Astrocyte of the spinal cord (primary cell): ENCODE measurements at regions not wholly inside any gene's neighbourhood (a gene's known extent, or its start where the extent isn't known, plus 50 kb on each side); places are given as distances from the start of the nearest gene placed in this dataset.

Source experiments
- DNase-seq: peaks from one replicate; pipeline ENCODE4 v3.0.0; 2011; ENCODE audit warnings: low read depth, low spot score
- H3K4me3 ChIP-seq: 2 replicates; pipeline ENCODE4 v1.5.1; 2011; ENCODE audit warnings: low read depth, mild to moderate bottlenecking, low read length, moderate library complexity
- in situ Hi-C: cut with HindIII; loops from 2 replicates; pipeline ENCODE4 v1.10.0; 2017; ENCODE audit warnings: low sequenced_read_pairs
- TF ChIP-seq, protein P1 (sequence below): IDR thresholded peaks from 2 replicates; pipeline ENCODE4 v1.5.1; 2012; ENCODE audit warnings: low read depth, mild to moderate bottlenecking, low read length, inconsistent platforms

GRCh38 chr17:70668938-70669778 is 499.8 kb downstream of the KCNJ2 start:
- in situ Hi-C loops: no loop called here
- TF ChIP-seq, protein P1, sequence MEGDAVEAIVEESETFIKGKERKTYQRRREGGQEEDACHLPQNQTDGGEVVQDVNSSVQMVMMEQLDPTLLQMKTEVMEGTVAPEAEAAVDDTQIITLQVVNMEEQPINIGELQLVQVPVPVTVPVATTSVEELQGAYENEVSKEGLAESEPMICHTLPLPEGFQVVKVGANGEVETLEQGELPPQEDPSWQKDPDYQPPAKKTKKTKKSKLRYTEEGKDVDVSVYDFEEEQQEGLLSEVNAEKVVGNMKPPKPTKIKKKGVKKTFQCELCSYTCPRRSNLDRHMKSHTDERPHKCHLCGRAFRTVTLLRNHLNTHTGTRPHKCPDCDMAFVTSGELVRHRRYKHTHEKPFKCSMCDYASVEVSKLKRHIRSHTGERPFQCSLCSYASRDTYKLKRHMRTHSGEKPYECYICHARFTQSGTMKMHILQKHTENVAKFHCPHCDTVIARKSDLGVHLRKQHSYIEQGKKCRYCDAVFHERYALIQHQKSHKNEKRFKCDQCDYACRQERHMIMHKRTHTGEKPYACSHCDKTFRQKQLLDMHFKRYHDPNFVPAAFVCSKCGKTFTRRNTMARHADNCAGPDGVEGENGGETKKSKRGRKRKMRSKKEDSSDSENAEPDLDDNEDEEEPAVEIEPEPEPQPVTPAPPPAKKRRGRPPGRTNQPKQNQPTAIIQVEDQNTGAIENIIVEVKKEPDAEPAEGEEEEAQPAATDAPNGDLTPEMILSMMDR: no peak

DNA sequence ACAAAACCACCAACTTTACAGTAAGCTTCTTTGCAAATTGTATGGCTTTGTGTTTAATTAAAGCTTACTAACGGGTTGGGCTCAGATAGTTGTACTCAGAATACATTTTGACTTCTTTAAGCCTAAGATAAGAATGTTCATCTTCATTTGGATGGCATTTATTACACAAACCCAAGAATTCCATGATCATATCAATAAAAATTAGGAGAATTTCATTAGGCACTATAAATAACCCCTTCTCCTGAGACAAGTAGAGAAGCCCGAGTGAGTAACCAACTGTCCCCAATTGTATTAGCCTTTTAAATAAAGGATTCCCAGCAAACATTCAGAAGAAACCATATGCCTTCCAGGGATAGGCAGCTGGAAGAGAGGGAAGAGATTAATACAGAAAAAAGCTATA is 504.7 kb downstream of the KCNJ2 start:
- H3K4me3 ChIP-seq: no peak overlapping the region
- DNase-seq: no peak
- TF ChIP-seq, protein P1: no peak
- in situ Hi-C loops: no loop called here

More at GRCh38 chr17:70668938-70669778, 499.8 kb downstream of the KCNJ2 start:
- no peak for DNase-seq
- no peak overlapping the region for H3K4me3 ChIP-seq

DNA sequence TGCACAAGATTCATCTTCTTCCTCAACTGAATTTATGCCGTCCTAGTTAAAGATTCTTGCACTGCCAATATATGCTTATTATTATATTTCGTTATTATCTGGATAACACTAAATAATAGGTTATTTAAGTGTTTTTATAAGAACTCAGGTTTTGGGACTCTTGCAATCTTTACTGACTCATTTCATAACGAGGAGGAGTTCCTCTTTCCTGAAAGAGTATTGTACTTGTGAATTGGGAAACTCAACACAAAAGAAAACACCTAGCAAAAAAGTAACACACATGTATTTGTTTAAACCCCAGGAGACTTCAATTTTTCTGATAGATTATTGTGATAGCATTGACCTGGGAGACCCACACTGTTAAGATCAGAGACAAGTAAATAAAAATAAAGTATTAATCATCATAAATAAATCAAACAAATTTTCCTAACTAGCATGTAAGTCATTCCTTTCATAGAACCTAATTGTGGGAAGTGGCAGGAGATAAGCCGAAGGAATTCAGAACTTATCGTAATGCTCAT is 505.8 kb downstream of the KCNJ2 start:
- TF ChIP-seq, protein P1: no peak
- no peak for DNase-seq
- in situ Hi-C loops: no loop called here
- H3K4me3 ChIP-seq: no peak overlapping the region

DNA sequence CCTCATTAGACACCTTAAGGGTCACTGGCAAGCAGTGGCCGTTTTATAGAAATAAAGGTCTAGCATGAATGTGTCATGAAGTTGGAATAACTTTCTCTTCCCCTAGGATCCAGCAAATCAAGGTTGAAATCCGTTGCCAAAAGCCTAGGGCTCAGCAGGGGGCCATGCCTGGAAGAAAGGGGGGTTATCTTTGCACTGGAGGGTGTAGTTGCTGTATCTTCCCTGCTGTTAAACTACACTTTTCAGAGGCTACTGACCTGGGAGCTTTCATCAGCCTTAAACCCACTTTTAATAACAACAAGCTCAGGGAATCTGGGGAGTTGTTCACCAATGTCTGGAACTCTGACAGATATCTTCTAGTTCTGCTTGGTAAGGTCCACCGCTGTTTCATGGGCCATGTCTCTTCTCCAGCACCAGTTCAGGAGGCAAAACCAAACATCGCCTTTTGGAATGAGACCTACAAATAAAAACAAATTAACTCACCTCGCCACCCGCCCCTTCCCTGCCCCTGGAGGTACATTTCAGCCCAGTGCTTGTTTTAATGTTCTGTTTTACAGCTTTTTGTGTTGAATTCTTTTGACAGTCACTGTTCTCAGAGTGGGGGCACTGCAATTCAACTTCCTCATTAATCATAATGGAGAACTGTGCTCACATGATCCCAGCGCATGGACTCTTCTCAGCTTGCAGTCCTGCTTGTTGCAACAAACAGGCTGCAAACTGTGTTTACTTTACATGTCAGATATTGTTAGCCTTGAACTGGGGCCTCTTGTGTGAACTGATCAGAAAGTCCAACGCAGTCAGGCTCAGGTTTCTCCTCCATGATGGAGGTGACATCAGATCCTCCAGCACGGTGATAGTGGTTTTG is 508.7 kb downstream of the KCNJ2 start:
- no peak overlapping the region for H3K4me3 ChIP-seq
- in situ Hi-C loops: no loop called here
- peak; percentile 13 for DNase-seq
- TF ChIP-seq, protein P1: no peak

GRCh38 chr17:70678889-70679288 is 509.6 kb downstream of the KCNJ2 start:
- H3K4me3 ChIP-seq: no peak overlapping the region
- TF ChIP-seq, protein P1: no peak
- DNase-seq: no peak
- in situ Hi-C loops: no loop called here

GRCh38 chr17:70683936-70684335 is 514.6 kb downstream of the KCNJ2 start:
- H3K4me3 ChIP-seq: no peak overlapping the region
- in situ Hi-C loops: no loop called here
- DNase-seq: no peak
- TF ChIP-seq, protein P1: no peak
